Occipital lobe (tissue), 1 donor: ENCODE measurements at regions not wholly inside any gene's neighbourhood (a gene's known extent, or its start where the extent isn't known, plus 50 kb on each side); places are given as distances from the start of the nearest gene placed in this dataset.
A peak's percentile ranks its signal among the peaks of the same experiment; 100 is the strongest.
"Not testable (repeated sequence)": the region's sequence is repeated elsewhere in the genome, so short reads cannot be mapped to it uniquely, and the experiment has no call there.

Experiments used
- DNase-seq: peaks from one replicate; lab custom pipeline; 2025; lab: John Stamatoyannopoulos, UW

DNA sequence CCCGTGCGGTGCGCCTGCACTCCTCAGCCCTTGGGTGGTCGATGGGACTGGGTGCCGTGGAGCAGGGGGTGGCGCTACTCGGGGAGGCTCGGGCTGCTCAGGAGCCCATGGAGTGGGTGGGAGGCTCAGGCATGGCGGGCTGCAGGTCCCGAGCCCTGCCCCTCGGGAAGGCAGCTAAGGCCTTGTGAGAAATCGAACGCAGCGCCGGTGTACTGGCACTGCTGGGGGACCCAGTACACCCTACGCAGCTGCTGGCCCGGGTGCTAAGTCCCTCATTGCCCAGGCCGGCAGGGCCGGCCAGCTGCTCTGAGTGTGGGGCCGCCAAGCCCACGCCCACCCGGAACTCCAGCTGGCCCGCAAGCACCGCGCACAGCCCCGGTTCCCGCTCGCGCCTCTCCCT is 396.9 kb upstream of the RIOK2 start:
- DNase-seq, result not testable (repeated sequence)

DNA sequence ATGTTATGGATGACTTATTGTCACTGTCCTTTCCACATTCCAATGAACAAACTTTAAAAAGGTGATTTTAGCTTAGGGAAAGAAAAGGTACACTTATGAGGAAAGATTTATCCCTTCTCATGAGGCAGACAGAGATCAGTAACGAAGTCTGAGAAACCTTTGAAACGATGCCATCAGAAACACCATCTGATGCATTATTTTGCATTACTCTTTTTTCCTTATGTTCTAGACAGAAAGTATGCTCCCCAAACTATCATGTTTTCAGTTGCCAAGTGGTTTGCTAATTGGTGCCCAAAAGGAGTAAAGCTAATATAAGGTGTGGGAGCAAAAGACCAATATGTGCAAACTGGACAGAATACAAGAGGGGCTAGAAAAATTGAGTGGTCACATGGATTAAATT is 397.7 kb upstream of the RIOK2 start:
- DNase-seq, result no peak

DNA sequence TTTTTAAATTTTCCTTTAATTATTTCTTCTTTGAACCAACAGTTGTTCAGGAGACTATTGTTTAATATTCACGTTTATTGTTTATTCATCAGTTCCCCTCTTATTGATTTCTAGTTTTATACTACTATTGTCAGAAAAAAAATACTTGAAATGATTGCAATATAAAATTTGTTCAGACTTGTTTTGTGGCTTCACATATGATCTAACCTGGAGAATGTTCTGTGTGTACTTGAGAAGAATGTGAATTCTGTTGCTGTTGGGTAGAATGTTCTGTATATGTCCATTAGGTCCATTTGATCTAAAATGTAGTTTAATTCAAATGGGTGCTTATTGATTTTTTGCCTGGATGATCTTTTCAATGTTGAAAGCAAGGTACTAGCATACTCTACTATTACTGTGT is 408.7 kb upstream of the RIOK2 start:
- no peak for DNase-seq

- no peak for DNase-seq
These were observed 417.4 kb upstream of the RIOK2 start for GRCh38 chr5:97600486-97600885.

DNA sequence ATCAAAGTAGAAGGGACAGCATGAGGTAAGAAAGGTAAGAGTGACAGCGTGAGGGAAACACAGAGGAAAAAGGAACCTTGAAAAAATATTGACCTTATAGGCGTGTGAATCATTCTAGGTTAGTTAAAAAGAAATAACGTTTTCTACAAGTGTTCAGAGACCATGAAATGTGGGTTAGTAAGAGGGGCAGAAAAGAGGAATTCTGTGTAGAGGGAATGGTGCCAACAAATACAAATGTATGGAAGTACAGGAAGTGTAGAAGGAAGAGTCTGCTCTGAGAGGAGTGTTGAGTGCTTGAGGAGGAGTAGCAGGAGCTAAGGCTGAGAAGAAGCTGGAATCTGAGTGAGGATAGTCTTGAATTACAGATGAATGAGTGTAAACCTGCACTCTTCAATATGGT is 418.6 kb upstream of the RIOK2 start:
- no peak for DNase-seq

DNA sequence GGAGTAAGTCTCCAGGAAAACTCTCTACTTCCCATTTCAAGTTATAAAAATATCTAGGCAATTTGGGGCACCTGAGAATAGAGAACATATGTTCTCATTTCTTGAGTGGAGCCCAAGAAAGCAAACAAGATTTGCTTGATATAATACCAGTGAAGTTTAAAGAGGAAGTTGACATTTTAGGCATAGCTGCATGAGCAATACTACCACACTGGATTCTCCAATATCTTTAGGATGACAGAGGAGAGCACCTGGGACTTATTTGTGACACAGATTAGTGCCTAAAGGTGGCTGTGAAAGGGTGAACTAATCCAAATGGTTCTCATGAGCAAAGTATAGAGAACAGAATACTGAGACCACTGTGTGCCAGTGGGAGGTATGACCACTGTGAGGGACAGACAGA is 423.5 kb upstream of the RIOK2 start:
- no peak for DNase-seq

DNA sequence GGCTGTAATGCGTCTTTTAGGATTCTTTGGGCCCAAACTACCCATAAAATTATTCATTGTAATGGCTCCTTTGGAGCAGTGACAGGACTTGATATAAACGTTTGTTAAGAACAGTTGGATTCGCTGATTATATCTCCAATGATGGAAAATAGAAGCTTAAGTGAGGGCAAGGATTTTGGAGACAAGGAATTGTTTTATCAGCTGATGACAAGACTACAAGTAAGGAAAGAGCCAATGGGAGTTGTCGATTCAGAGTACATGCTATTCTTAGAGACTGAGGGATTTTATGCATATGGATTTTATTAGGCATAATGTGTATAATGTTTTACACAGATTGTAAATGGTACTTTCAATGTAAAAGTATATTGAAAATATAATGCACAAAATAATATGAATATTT is 425.5 kb upstream of the RIOK2 start:
- no peak for DNase-seq

DNA sequence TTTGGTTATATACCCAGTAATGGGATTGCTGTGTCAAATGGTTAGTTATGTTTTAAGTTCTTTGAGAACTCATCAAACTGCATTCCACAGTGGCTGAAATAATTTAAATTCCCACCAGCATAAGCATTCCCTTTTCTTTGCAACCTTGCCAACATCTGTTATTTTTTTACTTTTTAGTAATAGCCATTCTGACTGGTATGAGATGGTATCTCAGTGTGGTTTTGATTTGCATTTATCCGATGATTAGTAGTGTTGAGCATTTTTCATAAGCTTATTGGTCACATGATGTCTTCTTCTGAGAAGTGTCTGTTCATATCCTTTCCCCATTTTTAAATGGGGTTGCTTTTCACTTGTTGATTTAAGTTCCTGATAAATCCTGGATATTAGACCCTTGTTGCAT is 435.7 kb upstream of the RIOK2 start:
- no peak for DNase-seq

DNA sequence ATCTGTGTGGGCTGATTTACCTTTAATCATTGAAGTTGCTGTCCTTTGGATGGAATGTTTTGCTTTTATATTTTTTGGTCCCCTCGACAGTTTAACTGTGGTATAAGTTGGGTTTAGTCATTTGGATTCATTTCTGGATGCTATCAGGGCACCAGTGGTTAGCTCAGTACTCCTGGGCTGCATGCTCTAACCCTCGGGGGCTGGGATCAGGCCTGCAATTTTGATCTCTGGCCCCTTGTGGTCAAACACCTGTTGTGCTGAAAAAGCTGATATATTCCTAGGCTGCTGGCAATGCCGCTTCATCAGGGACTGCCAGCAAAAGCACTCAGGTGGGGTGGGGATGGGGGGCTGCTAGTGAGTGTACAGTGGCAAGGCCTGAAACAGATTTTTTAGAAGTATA is 440.4 kb upstream of the RIOK2 start:
- no peak for DNase-seq

- DNase-seq, result no peak
These were observed 441.8 kb upstream of the RIOK2 start for GRCh38 chr5:97624886-97625285.

DNA sequence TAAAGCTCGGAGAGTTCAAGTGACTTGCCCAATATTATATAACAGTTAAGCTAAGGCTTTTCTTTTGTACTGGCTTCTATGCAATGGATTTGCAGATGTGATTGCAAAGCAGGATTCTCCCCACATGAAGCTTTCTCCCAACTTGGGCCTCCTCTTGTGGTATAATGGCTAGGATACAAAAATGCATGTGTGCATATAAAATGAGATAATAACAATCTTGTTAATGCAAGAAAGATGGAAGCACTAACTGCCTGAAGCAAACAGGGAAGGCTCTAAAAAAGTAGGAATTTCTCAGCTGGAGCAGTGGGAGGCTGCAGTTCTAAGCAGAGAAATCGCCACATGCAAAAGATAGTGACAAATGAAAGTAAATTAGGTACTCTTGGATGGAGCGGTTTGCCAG is 444.2 kb upstream of the RIOK2 start:
- DNase-seq, result no peak

- DNase-seq, result no peak
These were observed 445.0 kb upstream of the RIOK2 start for GRCh38 chr5:97628031-97628430.

GRCh38 chr5:97628807-97629206 is 445.8 kb upstream of the RIOK2 start:
- no peak for DNase-seq

DNA sequence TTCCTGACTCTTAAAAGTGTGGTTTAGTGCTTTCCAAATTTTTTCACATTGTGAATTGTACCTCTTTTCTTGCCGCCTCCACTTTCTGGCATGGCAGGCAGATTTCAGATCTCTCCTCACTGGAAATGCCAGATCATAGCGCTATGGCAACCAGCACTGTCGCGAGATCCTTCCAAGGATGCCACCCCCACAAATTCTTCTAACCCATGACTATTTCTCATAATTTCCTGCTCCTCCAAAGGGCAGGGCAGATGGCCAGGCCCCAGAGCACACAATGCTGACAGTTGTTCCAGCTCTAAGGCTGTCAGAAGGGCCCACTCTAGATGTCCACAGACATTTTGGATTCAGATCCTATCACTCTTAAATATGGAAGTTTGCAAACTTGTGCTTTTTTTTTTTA is 446.2 kb upstream of the RIOK2 start:
- peak; percentile 49 for DNase-seq

DNA sequence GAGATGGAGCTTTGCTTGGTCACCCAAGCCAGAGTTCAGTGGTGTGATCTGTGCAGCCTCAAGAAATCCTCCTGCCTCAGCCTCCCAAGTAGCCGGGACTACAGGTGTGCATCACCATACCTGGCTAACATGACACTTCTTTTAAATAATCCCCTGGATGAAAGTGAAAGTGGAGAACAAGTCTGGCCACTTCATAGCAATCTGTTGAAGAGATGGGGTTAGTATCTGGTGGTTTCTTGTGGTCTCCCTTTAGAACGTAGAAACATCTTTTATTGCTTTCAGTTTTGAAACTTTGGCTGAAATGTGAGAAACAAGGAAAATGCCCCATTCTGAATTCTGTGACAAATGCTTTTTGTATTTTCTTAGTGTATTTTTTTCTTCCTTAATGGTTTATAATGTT is 452.5 kb upstream of the RIOK2 start:
- DNase-seq, result no peak

- no peak for DNase-seq
These were observed 453.7 kb upstream of the RIOK2 start for GRCh38 chr5:97636766-97637165.

DNA sequence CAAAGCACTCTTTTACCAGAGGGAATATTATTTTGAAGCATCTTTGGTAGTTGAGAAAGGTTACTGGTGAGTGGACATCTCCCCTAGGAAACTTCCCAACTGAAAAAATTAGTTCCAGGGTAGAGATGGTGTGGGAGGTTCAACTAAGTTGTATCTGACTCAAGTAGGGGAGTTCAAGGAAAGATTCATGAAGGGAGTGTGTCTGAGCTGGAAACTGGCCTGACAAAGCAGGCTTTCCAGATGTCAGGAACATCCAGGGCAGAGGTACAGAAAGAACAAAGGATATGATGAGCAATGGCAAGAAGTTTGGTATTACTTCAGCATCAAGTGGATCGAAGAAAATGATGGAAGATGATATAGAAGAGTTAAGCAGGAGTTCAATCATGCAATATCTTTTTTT is 458.0 kb upstream of the RIOK2 start:
- no peak for DNase-seq

DNA sequence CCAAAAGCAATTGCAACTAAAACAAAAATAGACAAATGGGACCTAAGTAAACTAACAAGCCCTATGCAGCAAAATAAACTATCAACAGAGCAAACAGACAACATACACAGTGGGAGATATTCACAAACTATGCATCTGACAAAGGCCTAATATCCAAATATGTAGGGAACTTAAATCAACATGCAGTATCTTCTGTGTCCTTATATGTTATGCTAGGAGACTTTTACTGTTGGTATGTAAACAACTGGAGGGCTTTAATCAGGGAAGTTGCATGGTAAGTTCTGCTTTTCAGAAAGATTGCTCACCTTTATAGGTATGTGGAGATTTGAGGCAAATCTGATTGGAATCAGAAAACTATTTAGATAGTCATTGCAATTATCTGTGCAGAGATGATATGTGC is 461.2 kb upstream of the RIOK2 start:
- DNase-seq, result no peak

DNA sequence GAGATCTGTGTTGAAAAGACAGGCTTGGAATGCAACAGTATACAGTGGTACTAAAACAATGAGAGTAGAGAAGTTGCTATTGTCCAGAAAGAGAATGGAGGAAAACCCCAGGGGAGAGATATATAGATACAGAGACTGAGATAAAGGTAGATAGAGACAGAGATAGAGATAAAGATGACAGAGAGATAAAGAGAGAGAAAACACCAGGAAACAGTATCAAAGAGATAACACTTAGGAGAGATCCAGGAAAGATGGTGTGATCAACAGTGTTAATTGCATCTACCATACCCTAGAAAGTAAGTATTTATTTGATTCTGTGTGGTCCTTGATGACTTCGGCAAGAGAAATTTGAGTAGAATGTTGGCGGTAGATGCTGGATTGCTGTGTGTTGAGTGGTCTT is 461.8 kb upstream of the RIOK2 start:
- DNase-seq, result no peak

- DNase-seq, result no peak
These were observed 474.2 kb upstream of the RIOK2 start for GRCh38 chr5:97657239-97657638.

DNA sequence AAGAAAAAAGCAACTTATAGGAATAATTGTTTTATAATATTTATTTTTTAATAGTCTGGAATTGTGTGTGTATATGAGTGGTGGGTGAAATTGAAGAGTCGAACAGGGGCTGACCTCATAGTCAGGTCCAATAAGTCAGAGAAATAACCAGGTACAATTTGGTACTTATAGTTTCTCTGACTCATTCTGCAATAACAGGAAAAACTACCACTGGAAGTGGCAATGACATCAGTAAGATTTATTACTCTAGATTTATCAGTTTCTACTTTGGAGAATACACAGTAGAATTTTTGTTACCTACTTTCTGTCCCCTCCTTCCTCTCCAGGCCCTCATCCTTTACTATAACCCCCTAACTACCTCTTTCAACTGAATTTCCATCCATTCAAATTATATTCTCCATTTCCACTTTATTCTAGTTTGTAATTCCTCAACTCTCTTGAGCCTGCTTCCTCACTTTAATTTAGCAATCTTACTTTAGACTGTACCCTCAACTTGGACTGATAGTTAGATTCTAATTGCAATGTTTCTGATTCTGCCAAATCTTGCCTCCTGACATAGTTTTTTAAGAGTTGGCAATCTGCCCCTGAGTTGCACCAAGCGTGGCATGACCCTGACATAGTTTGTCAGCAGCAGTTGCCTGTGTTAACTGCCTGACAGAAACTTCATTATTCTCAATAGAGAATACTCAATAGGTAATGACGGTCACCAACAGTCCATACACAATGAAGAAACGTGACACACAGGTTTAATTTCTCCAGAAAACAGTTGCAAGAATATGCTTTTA is 475.3 kb upstream of the RIOK2 start:
- DNase-seq, result no peak

DNA sequence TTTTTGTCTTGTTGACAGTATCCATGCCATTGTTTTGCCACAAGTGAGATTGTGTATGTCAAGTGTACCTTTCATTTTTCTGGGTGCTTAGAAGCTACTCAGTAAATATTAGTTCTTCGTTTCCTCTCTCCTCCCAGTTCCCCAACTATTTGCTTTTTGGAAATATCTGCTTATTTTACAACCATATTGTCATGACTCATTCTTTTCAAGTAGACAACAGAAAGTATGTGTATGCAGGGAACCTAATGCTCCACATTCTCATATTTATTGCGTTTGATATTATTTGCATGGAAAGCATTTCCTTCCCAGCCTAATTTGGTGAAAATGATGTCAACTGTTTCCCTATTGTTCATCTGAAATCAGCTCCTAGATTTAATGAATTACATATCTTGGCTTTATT is 483.7 kb upstream of the RIOK2 start:
- DNase-seq, result no peak

- no peak for DNase-seq
These were observed 487.4 kb upstream of the RIOK2 start for GRCh38 chr5:97670447-97670846.

GRCh38 chr5:97676608-97677007 is 493.6 kb upstream of the RIOK2 start:
- DNase-seq, result no peak
